GM13977 (cell line): ENCODE measurements at regions not wholly inside any gene's neighbourhood (a gene's known extent, or its start where the extent isn't known, plus 50 kb on each side); places are given as distances from the start of the nearest gene placed in this dataset.

Experiments used
- DNase-seq: peaks from one replicate; pipeline ENCODE4 v3.0.0; 2012; ENCODE audit warnings: low spot score
- in situ Hi-C: fragments of 300-500 bp; cut with MboI; formaldehyde crosslinking; loops from one replicate; pipeline ENCODE4 v1.12.0; 2022; ENCODE audit warnings: low sequenced_read_pairs, low pct_unique_long_range_greater_than_20kb, mixed read lengths, inconsistent platforms; ENCODE audit not compliant: unreplicated experiment
- TF ChIP-seq, protein P1 (sequence below): IDR thresholded peaks from 2 replicates; pipeline ENCODE4 v1.5.1; 2012; ENCODE audit warnings: mild to moderate bottlenecking, control low read depth; ENCODE audit not compliant: insufficient read depth; ENCODE audit errors: extremely low read depth, missing control alignments

DNA sequence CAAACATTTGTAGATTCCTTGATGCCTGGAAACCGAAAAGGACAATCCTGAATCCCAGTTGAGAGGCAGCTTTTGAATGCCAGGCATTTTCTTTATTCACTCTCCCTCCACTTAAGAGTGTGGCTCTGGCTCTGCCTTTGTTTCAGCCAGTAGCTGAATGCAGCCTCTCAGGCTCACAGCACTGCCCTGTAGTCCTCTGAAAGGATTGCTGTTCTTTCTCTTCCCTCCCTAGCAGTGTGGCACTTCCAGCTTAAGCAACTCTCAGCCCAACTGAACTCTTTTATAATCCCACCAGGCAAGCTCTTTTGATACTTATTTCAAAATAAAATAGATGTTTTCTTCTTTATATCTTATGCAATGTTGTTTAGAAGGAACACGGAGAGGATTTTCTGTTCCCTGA lies 415.6 kb downstream of the GJA1 start:
- TF ChIP-seq, protein P1, sequence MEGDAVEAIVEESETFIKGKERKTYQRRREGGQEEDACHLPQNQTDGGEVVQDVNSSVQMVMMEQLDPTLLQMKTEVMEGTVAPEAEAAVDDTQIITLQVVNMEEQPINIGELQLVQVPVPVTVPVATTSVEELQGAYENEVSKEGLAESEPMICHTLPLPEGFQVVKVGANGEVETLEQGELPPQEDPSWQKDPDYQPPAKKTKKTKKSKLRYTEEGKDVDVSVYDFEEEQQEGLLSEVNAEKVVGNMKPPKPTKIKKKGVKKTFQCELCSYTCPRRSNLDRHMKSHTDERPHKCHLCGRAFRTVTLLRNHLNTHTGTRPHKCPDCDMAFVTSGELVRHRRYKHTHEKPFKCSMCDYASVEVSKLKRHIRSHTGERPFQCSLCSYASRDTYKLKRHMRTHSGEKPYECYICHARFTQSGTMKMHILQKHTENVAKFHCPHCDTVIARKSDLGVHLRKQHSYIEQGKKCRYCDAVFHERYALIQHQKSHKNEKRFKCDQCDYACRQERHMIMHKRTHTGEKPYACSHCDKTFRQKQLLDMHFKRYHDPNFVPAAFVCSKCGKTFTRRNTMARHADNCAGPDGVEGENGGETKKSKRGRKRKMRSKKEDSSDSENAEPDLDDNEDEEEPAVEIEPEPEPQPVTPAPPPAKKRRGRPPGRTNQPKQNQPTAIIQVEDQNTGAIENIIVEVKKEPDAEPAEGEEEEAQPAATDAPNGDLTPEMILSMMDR, result no peak
- in situ Hi-C loops, result no loop called here
- no peak for DNase-seq

DNA sequence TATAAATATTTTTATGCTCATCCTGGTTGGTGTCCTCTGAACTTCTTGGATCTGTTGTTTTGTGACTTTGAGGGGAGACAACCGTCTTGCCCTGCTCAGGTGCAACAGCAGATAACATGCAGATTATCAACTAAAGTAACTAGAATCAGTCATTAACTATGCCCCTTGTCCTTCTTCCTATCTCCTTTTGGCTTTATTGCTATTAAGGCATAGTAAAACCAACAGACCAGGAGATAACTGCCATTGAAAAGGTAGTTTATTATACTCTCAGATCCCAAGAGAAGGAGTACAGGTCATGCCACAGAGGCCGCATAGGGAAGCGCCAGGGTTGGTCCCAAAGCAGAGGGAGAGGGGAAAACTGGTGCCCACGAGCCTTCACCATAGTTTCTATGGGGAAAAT lies 418.2 kb downstream of the GJA1 start:
- TF ChIP-seq, protein P1, result no peak
- in situ Hi-C loops, result no loop called here
- DNase-seq, result no peak

DNA sequence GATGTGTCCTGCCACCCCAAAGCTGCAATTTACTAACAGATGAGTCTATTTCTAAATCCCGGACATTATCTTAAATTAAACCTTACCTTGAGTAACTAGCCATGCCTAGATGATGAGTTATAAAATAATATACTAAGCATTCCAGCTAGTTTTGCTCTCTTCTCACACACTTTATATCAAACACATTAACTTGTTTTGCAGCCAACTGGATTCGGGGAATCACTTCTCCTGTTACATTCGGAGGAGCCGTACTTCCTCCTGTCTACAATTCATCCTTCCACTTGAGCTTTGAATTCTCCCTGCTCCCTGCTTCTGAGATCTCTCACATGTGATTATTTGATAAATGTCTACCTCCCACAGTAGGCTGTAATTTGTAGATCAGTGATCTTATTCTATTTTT lies 420.1 kb downstream of the GJA1 start:
- TF ChIP-seq, protein P1, result no peak
- no peak for DNase-seq
- in situ Hi-C loops, result no loop called here

DNA sequence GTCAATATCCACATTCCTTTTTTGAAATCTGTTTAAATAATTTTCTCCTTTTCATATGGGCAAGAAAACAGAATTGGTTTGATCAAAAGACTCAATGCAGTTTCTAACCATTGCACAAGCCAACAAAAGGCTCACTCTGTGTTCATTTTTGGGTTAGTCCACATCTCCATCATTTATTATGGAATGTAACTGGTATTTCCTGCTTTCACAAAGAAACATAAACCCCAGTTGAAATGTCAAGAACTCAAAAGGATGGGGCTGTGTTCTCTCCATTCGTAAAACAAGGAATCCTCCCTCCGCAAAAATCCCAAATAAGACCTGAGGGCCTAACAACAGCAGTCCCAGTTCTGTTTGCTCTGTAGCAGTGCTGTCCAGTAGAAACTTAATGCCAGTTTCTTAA lies 420.9 kb downstream of the GJA1 start:
- TF ChIP-seq, protein P1, result no peak
- DNase-seq, result no peak
- in situ Hi-C loops, result no loop called here

DNA sequence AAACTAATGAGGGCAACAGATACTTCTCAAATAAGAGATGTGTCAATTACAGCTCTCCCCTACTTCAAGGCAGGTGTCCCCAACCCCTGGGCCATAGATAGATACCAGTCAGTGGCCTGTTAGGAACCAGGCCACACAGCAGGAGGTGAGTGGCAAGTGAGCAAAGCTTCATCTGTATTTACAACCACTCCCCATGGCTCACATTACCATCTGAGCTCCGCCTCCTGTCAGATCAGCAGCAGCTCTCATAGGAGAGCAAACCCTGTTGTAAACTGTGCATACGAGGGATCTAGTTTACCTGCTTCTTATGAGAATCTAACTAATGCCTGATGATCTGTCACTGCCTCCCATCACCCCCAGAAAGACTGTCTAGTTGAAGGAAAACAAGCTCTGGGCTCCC lies 422.1 kb downstream of the GJA1 start:
- in situ Hi-C loops, result no loop called here
- no peak for DNase-seq
- TF ChIP-seq, protein P1, result no peak

DNA sequence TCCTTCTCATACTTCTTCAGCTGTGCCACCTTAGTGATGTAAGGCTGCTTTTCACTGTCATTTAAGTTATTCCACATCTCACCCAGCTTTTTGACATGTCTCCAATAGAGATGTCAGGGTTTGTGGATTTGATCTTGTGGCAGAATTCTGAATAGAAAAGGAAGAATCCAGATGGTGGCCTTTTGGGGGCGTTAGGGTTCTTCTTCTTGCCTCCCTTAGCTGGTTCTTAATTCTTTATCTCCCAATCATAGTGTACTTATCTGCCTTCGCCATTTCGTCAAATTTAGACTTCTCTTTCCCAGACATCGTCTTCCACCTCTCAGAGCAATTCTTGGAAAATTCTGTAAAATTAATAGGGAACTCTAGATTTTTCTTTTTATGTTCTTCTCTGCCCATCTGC lies 422.9 kb downstream of the GJA1 start:
- in situ Hi-C loops, result no loop called here
- TF ChIP-seq, protein P1, result no peak

DNA sequence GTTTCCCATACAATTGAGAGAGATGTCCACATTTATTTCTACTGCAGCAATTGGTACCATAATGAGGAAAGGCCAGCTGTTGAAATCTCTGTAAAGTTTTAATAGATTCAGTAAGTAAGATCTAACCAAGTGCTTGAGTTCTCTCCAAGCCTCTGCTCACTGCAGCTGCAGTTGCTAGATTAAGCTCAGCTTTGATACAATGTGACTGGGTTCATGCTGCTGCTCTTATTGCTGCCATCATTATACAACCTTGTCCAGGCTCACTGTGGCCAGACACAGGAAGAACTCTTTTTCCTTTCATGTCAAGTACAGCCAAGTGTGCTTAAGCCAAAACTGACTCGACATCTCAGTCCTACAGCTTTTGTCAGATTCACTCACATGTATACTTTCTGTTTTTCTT lies 423.5 kb downstream of the GJA1 start:
- in situ Hi-C loops, result no loop called here
- TF ChIP-seq, protein P1, result no peak
- no peak for DNase-seq

More for the DNA sequence above, 422.9 kb downstream of the GJA1 start:
- no peak for DNase-seq
